Mucosa of descending colon (tissue), 3 donors: ENCODE measurements at regions not wholly inside any gene's neighbourhood (a gene's known extent, or its start where the extent isn't known, plus 50 kb on each side); places are given as distances from the start of the nearest gene placed in this dataset.
A peak's percentile ranks its signal among the peaks of the same experiment; 100 is the strongest.
"Not testable (repeated sequence)": the region's sequence is repeated elsewhere in the genome, so short reads cannot be mapped to it uniquely, and the experiment has no call there.

Experiments used
- ATAC-seq: fragments of 200-7000 bp; cut with Tn5 transposase; one replicate; pipeline ENCODE4 v1.9.1; 2020; ENCODE audit warnings: mild to moderate bottlenecking, moderate library complexity
- DNase-seq, 3 donors: peaks; one replicate each; pipeline ENCODE4 v3.0.0-alpha.2; 2020
- H3K36me3 ChIP-seq: fragments of 200-600 bp; one replicate; pipeline ENCODE4 v1.8.0; 2021; ENCODE audit warnings: low read depth, mild to moderate bottlenecking
- H3K4me1 ChIP-seq: fragments of 200-600 bp; one replicate; pipeline ENCODE4 v1.8.0; 2021; ENCODE audit warnings: low read depth, mild to moderate bottlenecking
- H3K4me3 ChIP-seq: fragments of 200-600 bp; one replicate; pipeline ENCODE4 v1.8.0; 2021; ENCODE audit warnings: mild to moderate bottlenecking
- H3K9me3 ChIP-seq: fragments of 200-600 bp; one replicate; pipeline ENCODE4 v1.8.0; 2021; ENCODE audit warnings: mild to moderate bottlenecking
- intact Hi-C, 2 donors: fragments of 100-400 bp; cut with DNase I in 1 of 2; cut with micrococcal nuclease in 1 of 2; formaldehyde crosslinking; loops; one replicate each; pipeline versions ENCODE4 v1.11.0 to v1.11.1; 2022; cut with DNase I, micrococcal nuclease
- TF ChIP-seq, protein P1 (sequence below): fragments of 200-600 bp; IDR thresholded peaks from one replicate; pipeline ENCODE4 v1.8.0; 2022; ENCODE audit warnings: antibody characterized with exemption, mild to moderate bottlenecking
- donor health status: DM: no; HTN: no; CAD: no; lungs with moderate emphysema.
- donor health status: DM: no; HTN: no; CAD: no.
- donor health status: DM: no; HTN: yes; CAD: no.

DNA sequence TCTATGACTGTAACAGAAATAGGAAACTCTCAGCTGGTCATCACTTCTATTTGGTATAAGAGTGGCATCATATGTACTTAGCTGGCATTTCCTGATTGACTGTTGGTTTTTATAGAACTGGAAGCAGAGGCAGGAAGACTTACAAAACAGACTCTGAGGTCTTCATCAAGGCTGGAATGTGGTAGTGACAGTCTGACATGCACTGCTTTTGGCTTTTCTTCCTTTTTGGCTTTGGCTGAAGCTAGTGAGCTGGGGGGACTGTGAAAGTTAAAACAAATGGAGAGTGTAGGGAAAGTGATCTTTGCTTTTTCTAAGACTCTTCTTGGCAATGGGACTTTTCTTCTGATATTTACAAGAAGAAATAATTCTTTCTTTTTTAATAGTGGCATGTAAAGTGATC lies 121.1 kb upstream of the SLC4A4 start:
- DNase-seq: no peak
- no peaks in the 10 kb centered on the region for H3K9me3 ChIP-seq
- no peak for ATAC-seq
- intact Hi-C loops: no loop called here
- H3K36me3 ChIP-seq: no peaks in the 10 kb centered on the region
- H3K4me3 ChIP-seq: no peak overlapping the region
- H3K4me1 ChIP-seq: no peaks in the 10 kb centered on the region
- TF ChIP-seq, protein P1, sequence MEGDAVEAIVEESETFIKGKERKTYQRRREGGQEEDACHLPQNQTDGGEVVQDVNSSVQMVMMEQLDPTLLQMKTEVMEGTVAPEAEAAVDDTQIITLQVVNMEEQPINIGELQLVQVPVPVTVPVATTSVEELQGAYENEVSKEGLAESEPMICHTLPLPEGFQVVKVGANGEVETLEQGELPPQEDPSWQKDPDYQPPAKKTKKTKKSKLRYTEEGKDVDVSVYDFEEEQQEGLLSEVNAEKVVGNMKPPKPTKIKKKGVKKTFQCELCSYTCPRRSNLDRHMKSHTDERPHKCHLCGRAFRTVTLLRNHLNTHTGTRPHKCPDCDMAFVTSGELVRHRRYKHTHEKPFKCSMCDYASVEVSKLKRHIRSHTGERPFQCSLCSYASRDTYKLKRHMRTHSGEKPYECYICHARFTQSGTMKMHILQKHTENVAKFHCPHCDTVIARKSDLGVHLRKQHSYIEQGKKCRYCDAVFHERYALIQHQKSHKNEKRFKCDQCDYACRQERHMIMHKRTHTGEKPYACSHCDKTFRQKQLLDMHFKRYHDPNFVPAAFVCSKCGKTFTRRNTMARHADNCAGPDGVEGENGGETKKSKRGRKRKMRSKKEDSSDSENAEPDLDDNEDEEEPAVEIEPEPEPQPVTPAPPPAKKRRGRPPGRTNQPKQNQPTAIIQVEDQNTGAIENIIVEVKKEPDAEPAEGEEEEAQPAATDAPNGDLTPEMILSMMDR: no peak

GRCh38 chr4:71220848-71221247 lies 118.0 kb upstream of the SLC4A4 start:
- H3K36me3 ChIP-seq, H3K4me3 ChIP-seq, intact Hi-C loops, H3K9me3 ChIP-seq, DNase-seq, H3K4me1 ChIP-seq, ATAC-seq: not testable (repeated sequence)

- ATAC-seq (peak; percentile 42), DNase-seq (no peak)
- intact Hi-C loops: no loop called here
- Histone ChIP-seq H3K4me1 (no peaks in the 10 kb centered on the region), H3K36me3 (no peaks in the 10 kb centered on the region), H3K4me3 (no peak overlapping the region), H3K9me3 (no peaks in the 10 kb centered on the region)
- TF ChIP-seq, protein P1: no peak
These were observed 117.0 kb upstream of the SLC4A4 start for GRCh38 chr4:71221510-71222466.

DNA sequence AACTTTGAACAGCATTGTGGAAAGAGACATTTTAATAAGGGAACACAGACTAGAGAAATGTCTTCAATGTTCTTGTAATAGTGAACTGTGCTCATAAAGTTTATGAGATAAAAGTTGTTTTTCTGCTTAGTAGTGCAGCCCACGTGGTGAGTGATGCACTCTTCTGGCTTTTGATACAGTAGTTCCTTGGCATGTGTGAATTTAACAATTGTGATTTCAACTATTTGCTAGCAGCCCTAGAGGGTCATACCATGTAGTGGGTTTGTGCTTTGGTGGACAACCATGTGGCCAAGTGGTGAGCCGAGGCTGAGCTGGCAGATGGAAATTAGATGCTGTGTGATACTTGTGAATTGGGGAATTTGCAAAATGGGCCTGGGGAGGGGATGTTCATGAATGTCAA lies 116.2 kb upstream of the SLC4A4 start:
- ATAC-seq (no peak), DNase-seq (no peak)
- Histone ChIP-seq H3K4me3 (no peak overlapping the region), H3K4me1 (no peaks in the 10 kb centered on the region), H3K36me3 (no peaks in the 10 kb centered on the region), H3K9me3 (no peaks in the 10 kb centered on the region)
- intact Hi-C loops: no loop called here
- TF ChIP-seq, protein P1: no peak

- ATAC-seq (peak; percentile 72), DNase-seq (peak in 1 of 3 donors; percentile 57)
- no peaks in the 10 kb centered on the region for H3K36me3 ChIP-seq
- TF ChIP-seq, protein P1: peak; percentile 51
- intact Hi-C loops: no loop called here
- H3K4me1 ChIP-seq: peaks cover 39% of the 10 kb centered on the region
- no peaks in the 10 kb centered on the region for H3K9me3 ChIP-seq
- H3K4me3 ChIP-seq: no peak overlapping the region
These were observed 109.1 kb upstream of the SLC4A4 start for GRCh38 chr4:71229477-71230270.
